HEK293T (cell line): ENCODE measurements at regions not wholly inside any gene's neighbourhood (a gene's known extent, or its start where the extent isn't known, plus 50 kb on each side); places are given as distances from the start of the nearest gene placed in this dataset.

Experiments
- BHLHE40 ChIP-seq: fragments of 450-650 bp; IDR thresholded peaks from 2 replicates; pipeline ENCODE4 v1.6.1; 2016; ENCODE audit warnings: mild to moderate bottlenecking, moderate library complexity, borderline replicate concordance
- CTBP1 ChIP-seq: fragments of 450-650 bp; IDR thresholded peaks from 2 replicates; pipeline ENCODE4 v1.6.1; 2016; ENCODE audit warnings: borderline replicate concordance
- ELF4 ChIP-seq: fragments of 450-650 bp; IDR thresholded peaks from 2 replicates; pipeline ENCODE4 v1.6.1; 2017; ENCODE audit warnings: antibody characterized with exemption
- L3MBTL2 ChIP-seq: fragments of 450-650 bp; conservative IDR thresholded peaks from 2 replicates; pipeline ENCODE4 v1.6.1; 2016; ENCODE audit warnings: mild to moderate bottlenecking
- ZNF384 ChIP-seq: fragments of 450-650 bp; IDR thresholded peaks from 2 replicates; pipeline ENCODE4 v1.6.1; 2016

DNA sequence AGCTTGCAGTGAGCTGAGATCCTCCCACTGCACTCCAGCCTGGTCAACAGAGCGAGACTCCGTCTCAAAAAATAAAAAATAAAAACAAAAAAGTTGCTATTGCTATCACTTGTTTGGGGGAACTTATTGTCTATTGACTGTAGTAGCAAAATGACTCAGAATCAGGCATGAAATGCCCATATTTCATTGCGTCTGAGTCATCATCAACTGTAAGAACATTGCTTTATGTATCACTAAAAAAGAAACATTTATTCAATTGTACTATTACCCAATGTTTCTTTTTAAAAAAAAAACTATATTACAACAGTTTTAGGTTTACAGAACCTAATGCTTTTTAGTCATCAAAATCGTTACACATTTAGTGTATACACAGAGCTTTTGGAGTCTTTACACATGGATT lies 91.0 kb upstream of the FMN2 start:
- TF ChIP-seq ELF4 (no peak), ZNF384 (no peak), L3MBTL2 (no peak), CTBP1 (no peak), BHLHE40 (no peak)
